H9 (cell line): ENCODE measurements at regions not wholly inside any gene's neighbourhood (a gene's known extent, or its start where the extent isn't known, plus 50 kb on each side); places are given as distances from the start of the nearest gene placed in this dataset.

Experiments used
- DNase-seq: peaks from one replicate; pipeline ENCODE4 v3.0.0-alpha.2; 2017
- H2AFZ ChIP-seq: one replicate; pipeline ENCODE4 v1.6.1; 2013; ENCODE audit warnings: mild to moderate bottlenecking, low read length, control low read depth, moderate library complexity
- H2AK5ac ChIP-seq: 2 replicates; pipeline ENCODE4 v1.6.1; 2013; ENCODE audit warnings: low read length, control low read depth, mixed read lengths; ENCODE audit not compliant: insufficient read length
- H2BK120ac ChIP-seq: one replicate; pipeline ENCODE4 v1.6.1; 2013; ENCODE audit warnings: low read depth, mild to moderate bottlenecking, low read length, control low read depth, inconsistent platforms; ENCODE audit not compliant: poor library complexity, severe bottlenecking
- H2BK12ac ChIP-seq: 2 replicates; pipeline ENCODE4 v1.6.1; 2013; ENCODE audit warnings: low read length, control low read depth, mixed read lengths, low read depth; ENCODE audit not compliant: insufficient read length
- H2BK15ac ChIP-seq: 2 replicates; pipeline ENCODE4 v1.6.1; 2013; ENCODE audit warnings: low read depth, low read length, control low read depth
- H2BK20ac ChIP-seq: one replicate; pipeline ENCODE4 v1.6.1; 2013; ENCODE audit warnings: low read depth, mild to moderate bottlenecking, low read length, control low read depth, inconsistent platforms; ENCODE audit not compliant: poor library complexity, severe bottlenecking
- H2BK5ac ChIP-seq: 2 replicates; pipeline ENCODE4 v1.6.1; 2013; ENCODE audit warnings: low read length, control low read depth, mixed read lengths; ENCODE audit not compliant: insufficient read length
- H3K14ac ChIP-seq: 2 replicates; pipeline ENCODE4 v1.6.1; 2013; ENCODE audit warnings: low read length, control low read depth; ENCODE audit not compliant: insufficient read depth
- H3K18ac ChIP-seq: 2 replicates; pipeline ENCODE4 v1.6.1; 2013; ENCODE audit warnings: low read depth, mild to moderate bottlenecking, mixed read lengths, low read length, control low read depth; ENCODE audit not compliant: insufficient read length
- H3K23ac ChIP-seq: 2 replicates; pipeline ENCODE4 v1.6.1; 2013; ENCODE audit warnings: low read length, control low read depth, mixed read lengths, low read depth; ENCODE audit not compliant: insufficient read length
- H3K23me2 ChIP-seq: 2 replicates; pipeline ENCODE4 v1.6.1; 2013; ENCODE audit warnings: low read depth, mild to moderate bottlenecking, mixed read lengths, low read length, control low read depth; ENCODE audit not compliant: insufficient read length, poor library complexity, severe bottlenecking
- H3K27ac ChIP-seq: 2 replicates; pipeline ENCODE4 v1.5.1; 2013; ENCODE audit warnings: low read length, control low read depth, mixed read lengths, low read depth; ENCODE audit not compliant: insufficient read length
- H3K27me3 ChIP-seq: 2 replicates; pipeline ENCODE4 v1.6.1; 2013; ENCODE audit warnings: low read length, control low read depth, inconsistent platforms; ENCODE audit not compliant: insufficient read depth
- H3K4ac ChIP-seq: 2 replicates; pipeline ENCODE4 v1.6.1; 2013; ENCODE audit warnings: low read depth, mild to moderate bottlenecking, control low read depth, inconsistent platforms, low read length, moderate library complexity
- H3K4me1 ChIP-seq: 2 replicates; pipeline ENCODE4 v1.6.1; 2013; ENCODE audit warnings: low read length, control low read depth, inconsistent platforms; ENCODE audit not compliant: insufficient read depth
- H3K4me2 ChIP-seq: 2 replicates; pipeline ENCODE4 v1.6.1; 2013; ENCODE audit warnings: low read length, control low read depth, mixed read lengths; ENCODE audit not compliant: insufficient read length, insufficient read depth
- H3K56ac ChIP-seq: 2 replicates; pipeline ENCODE4 v1.6.1; 2013; ENCODE audit warnings: low read depth, mild to moderate bottlenecking, mixed read lengths, low read length, control low read depth; ENCODE audit not compliant: insufficient read length
- H3K79me1 ChIP-seq: 2 replicates; pipeline ENCODE4 v1.6.1; 2013; ENCODE audit warnings: low read depth, mild to moderate bottlenecking, moderate library complexity, low read length, control low read depth, inconsistent platforms; ENCODE audit not compliant: insufficient read depth, poor library complexity, severe bottlenecking
- H3K79me2 ChIP-seq: 2 replicates; pipeline ENCODE4 v1.6.1; 2013; ENCODE audit warnings: low read length, control low read depth, inconsistent platforms; ENCODE audit not compliant: insufficient read depth
- H3K9ac ChIP-seq: 2 replicates; pipeline ENCODE4 v1.6.1; 2013; ENCODE audit warnings: low read length, control low read depth, mixed read lengths; ENCODE audit not compliant: insufficient read length; ENCODE audit errors: extremely low read depth
- H3K9me3 ChIP-seq: one replicate; pipeline ENCODE4 v1.6.1; 2013; ENCODE audit warnings: low read depth, low read length, inconsistent platforms; ENCODE audit not compliant: control insufficient read depth
- H3T11ph ChIP-seq: one replicate; pipeline ENCODE4 v1.6.1; 2013; ENCODE audit warnings: mild to moderate bottlenecking, low read length, control low read depth, inconsistent platforms
- H4K20me1 ChIP-seq: one replicate; pipeline ENCODE4 v1.6.1; 2013; ENCODE audit not compliant: control insufficient read depth, insufficient read length, insufficient read depth
- H4K5ac ChIP-seq: 2 replicates; pipeline ENCODE4 v1.6.1; 2013; ENCODE audit warnings: low read depth, mild to moderate bottlenecking, mixed read lengths, low read length, control low read depth; ENCODE audit not compliant: insufficient read length
- H4K8ac ChIP-seq: replicated peaks from 2 replicates; pipeline ENCODE4 v1.6.1; 2013; ENCODE audit warnings: low read length, control low read depth, mixed read lengths, low read depth; ENCODE audit not compliant: insufficient read length
- H4K91ac ChIP-seq: 2 replicates; pipeline ENCODE4 v1.6.1; 2013; ENCODE audit warnings: low read depth, mild to moderate bottlenecking, moderate library complexity, mixed read lengths, low read length, control low read depth; ENCODE audit not compliant: insufficient read length
- H3K27ac Mint-ChIP-seq, 3 experiments: 2 replicates in 2 of 3; 3 replicates in 1 of 3; pipeline ENCODE4 v1.8.0; 2020 to 2021; ENCODE audit warnings: mixed read lengths in 3 of 3, mild to moderate bottlenecking in 1 of 3, moderate library complexity in 1 of 3
- H3K27me3 Mint-ChIP-seq: 2 replicates; pipeline ENCODE4 v1.8.0; 2021; ENCODE audit warnings: low read depth, mild to moderate bottlenecking, moderate library complexity, mixed read lengths
- H3K36me3 Mint-ChIP-seq, 3 experiments: 2 replicates in 2 of 3; 3 replicates in 1 of 3; pipeline ENCODE4 v1.8.0; 2020 to 2021; ENCODE audit warnings: low read depth in 3 of 3, mixed read lengths in 3 of 3; ENCODE audit not compliant: insufficient read depth in 1 of 3
- H3K4me1 Mint-ChIP-seq, 2 experiments: 2 replicates each; pipeline ENCODE4 v1.8.0; 2020; ENCODE audit warnings: mixed read lengths in 2 of 2
- H3K4me3 Mint-ChIP-seq, 2 experiments: 2 replicates in 1 of 2; 3 replicates in 1 of 2; pipeline ENCODE4 v1.8.0; 2020 to 2021; ENCODE audit warnings: mild to moderate bottlenecking in 2 of 2, mixed read lengths in 2 of 2, moderate library complexity in 1 of 2
- H3K9me3 Mint-ChIP-seq, 2 experiments: 2 replicates in 1 of 2; 3 replicates in 1 of 2; pipeline ENCODE4 v1.8.0; 2020; ENCODE audit warnings: mild to moderate bottlenecking in 2 of 2, mixed read lengths in 2 of 2, moderate library complexity in 1 of 2
- whole genome bisulfite sequencing: extraction: QIAGEN DNeasy Blood & Tissue Kit; methylation state at CpG from one replicate; pipeline ENCODE4 v1.1.7; 2013; ENCODE audit warnings: missing lambda C conversion rate, low lambda C conversion rate, mixed read lengths; ENCODE audit not compliant: insufficient read length; ENCODE audit errors: extremely low coverage; 5-methylcytosine and 5-hydroxymethylcytosine counted together
- TF ChIP-seq, protein P1 (sequence below): fragments of 200-600 bp; sonication (generic); conservative IDR thresholded peaks from 3 replicates; pipeline ENCODE4 v1.8.0; 2021; ENCODE audit warnings: antibody characterized with exemption, mild to moderate bottlenecking

DNA sequence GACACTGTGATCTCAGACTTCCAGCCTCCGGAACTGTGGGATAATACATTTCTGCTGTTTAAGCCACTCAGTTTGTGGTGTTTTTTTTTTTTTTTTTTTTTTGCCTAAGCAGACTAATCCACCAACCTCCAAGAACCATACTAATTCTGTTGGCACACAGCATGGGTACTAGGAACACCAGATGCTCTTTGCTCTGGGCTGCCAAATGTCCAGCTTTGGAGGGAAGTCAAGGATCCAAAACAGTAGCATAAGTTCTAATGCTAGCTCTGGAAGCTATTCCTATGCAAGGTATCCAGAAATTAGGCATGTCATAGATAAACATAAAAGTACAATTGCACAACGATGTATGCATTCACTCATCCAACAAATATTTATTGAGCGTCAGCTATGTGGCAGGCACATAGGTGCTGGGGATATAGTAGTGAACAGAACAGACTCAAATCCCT lies 64.5 kb upstream of the WDFY2 start:
- H3K9me3 Mint-ChIP-seq: peaks cover 10 to 15% of the 10 kb centered on the region in 2 experiments
- no peak overlapping the region for H3K18ac ChIP-seq
- H2BK20ac ChIP-seq: no peak overlapping the region
- no peak overlapping the region for H4K8ac ChIP-seq
- H3K9me3 ChIP-seq: peaks cover 9% of the 10 kb centered on the region
- no peak overlapping the region for H3T11ph ChIP-seq
- no peaks in the 10 kb centered on the region for H3K79me1 ChIP-seq
- H3K4me2 ChIP-seq: no peak overlapping the region
- H3K79me2 ChIP-seq: no peaks in the 10 kb centered on the region
- no peak for DNase-seq
- no peak overlapping the region for H2BK120ac ChIP-seq
- H3K4me1 Mint-ChIP-seq: no peaks in the 10 kb centered on the region
- H3K9ac ChIP-seq: no peak overlapping the region
- no peak overlapping the region for H3K27ac ChIP-seq
- no CpG with 5 or more reads among the region's 3 CpGs for WGBS
- TF ChIP-seq, protein P1, sequence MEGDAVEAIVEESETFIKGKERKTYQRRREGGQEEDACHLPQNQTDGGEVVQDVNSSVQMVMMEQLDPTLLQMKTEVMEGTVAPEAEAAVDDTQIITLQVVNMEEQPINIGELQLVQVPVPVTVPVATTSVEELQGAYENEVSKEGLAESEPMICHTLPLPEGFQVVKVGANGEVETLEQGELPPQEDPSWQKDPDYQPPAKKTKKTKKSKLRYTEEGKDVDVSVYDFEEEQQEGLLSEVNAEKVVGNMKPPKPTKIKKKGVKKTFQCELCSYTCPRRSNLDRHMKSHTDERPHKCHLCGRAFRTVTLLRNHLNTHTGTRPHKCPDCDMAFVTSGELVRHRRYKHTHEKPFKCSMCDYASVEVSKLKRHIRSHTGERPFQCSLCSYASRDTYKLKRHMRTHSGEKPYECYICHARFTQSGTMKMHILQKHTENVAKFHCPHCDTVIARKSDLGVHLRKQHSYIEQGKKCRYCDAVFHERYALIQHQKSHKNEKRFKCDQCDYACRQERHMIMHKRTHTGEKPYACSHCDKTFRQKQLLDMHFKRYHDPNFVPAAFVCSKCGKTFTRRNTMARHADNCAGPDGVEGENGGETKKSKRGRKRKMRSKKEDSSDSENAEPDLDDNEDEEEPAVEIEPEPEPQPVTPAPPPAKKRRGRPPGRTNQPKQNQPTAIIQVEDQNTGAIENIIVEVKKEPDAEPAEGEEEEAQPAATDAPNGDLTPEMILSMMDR: no peak
- no peaks in the 10 kb centered on the region for H3K23me2 ChIP-seq
- no peak overlapping the region for H4K91ac ChIP-seq
- no peak overlapping the region for H2AK5ac ChIP-seq
- H4K20me1 ChIP-seq: no peaks in the 10 kb centered on the region
- H3K23ac ChIP-seq: no peak overlapping the region
- H2BK15ac ChIP-seq: no peak overlapping the region
- no peak overlapping the region for H3K14ac ChIP-seq
- H3K56ac ChIP-seq: no peak overlapping the region
- no peak overlapping the region for H2BK5ac ChIP-seq
- H3K27ac Mint-ChIP-seq: no peak overlapping the region
- no peak overlapping the region for H2BK12ac ChIP-seq
- no peaks in the 10 kb centered on the region; the same call in 1 of the 2 replicates for H3K27me3 Mint-ChIP-seq
- H3K27me3 ChIP-seq: no peaks in the 10 kb centered on the region
- H3K4me1 ChIP-seq: no peaks in the 10 kb centered on the region
- H2AFZ ChIP-seq: no peak overlapping the region
- no peak overlapping the region for H4K5ac ChIP-seq
- H3K4me3 Mint-ChIP-seq: no peak overlapping the region
- H3K4ac ChIP-seq: no peak overlapping the region
- H3K36me3 Mint-ChIP-seq: peaks cover 3 to 9% (median 6%) of the 10 kb centered on the region in 3 experiments; a peak in 5 of 7 replicates
